SK-N-SH treated with all-trans-retinoic acid at 6 μM for 48 hours (cell line): ENCODE measurements at regions not wholly inside any gene's neighbourhood (a gene's known extent, or its start where the extent isn't known, plus 50 kb on each side); places are given as distances from the start of the nearest gene placed in this dataset.

ENCODE experiments used
- ATAC-seq: fragments of 200-7000 bp; cut with Tn5 transposase; 3 replicates; pipeline ENCODE4 v1.9.1; 2020; ENCODE audit warnings: mild to moderate bottlenecking, moderate library complexity
- ARNTL ChIP-seq: fragments of 450-650 bp; formaldehyde crosslinking; IDR thresholded peaks from 2 replicates; pipeline ENCODE4 v1.5.0; 2020; ENCODE audit warnings: low read depth, mild to moderate bottlenecking, moderate library complexity, borderline replicate concordance
- BACH2 ChIP-seq: fragments of 250-450 bp; sonication (Bioruptor Pico); IDR thresholded peaks from 2 replicates; pipeline ENCODE4 v1.9.0; 2021; ENCODE audit warnings: mild to moderate bottlenecking, borderline replicate concordance
- ESRRG ChIP-seq: fragments of 250-450 bp; sonication (Bioruptor Pico); IDR thresholded peaks from 2 replicates; pipeline ENCODE4 v1.6.1; 2021; ENCODE audit warnings: mild to moderate bottlenecking
- GLIS3 ChIP-seq: fragments of 250-450 bp; sonication (Bioruptor Pico); IDR thresholded peaks from 2 replicates; pipeline ENCODE4 v1.5.0; 2020; ENCODE audit warnings: mild to moderate bottlenecking, moderate library complexity
- ISL1 ChIP-seq: fragments of 250-450 bp; sonication (Bioruptor Pico); IDR thresholded peaks from 2 replicates; pipeline ENCODE4 v2.1.2; 2022; ENCODE audit warnings: mild to moderate bottlenecking, moderate library complexity
- OSR1 ChIP-seq: fragments of 250-450 bp; sonication (Bioruptor Pico); IDR thresholded peaks from 2 replicates; pipeline ENCODE4 v1.8.0; 2022; ENCODE audit warnings: moderate library complexity, mild to moderate bottlenecking, inconsistent platforms
- POU6F1 ChIP-seq: fragments of 250-450 bp; sonication (Bioruptor Pico); IDR thresholded peaks from 2 replicates; pipeline ENCODE4 v1.8.0; 2021; ENCODE audit warnings: low read depth, mild to moderate bottlenecking, moderate library complexity, borderline replicate concordance
- PPARA ChIP-seq: fragments of 250-450 bp; sonication (Bioruptor Pico); IDR thresholded peaks from 2 replicates; pipeline ENCODE4 v1.5.0; 2020; ENCODE audit warnings: mild to moderate bottlenecking, borderline replicate concordance
- RARB ChIP-seq: fragments of 250-450 bp; sonication (Bioruptor Pico); IDR thresholded peaks from 2 replicates; pipeline ENCODE4 v1.8.0; 2021; ENCODE audit warnings: mild to moderate bottlenecking, moderate library complexity
- SNAI2 ChIP-seq: fragments of 250-450 bp; sonication (Bioruptor Pico); IDR thresholded peaks from 2 replicates; pipeline ENCODE4 v1.5.0; 2020; ENCODE audit warnings: mild to moderate bottlenecking, moderate library complexity
- ZC3H10 ChIP-seq: fragments of 250-450 bp; sonication (Bioruptor Pico); IDR thresholded peaks from 2 replicates; pipeline ENCODE4 v1.5.1; 2021; ENCODE audit warnings: mild to moderate bottlenecking, moderate library complexity
- ZFP30 ChIP-seq: fragments of 450-650 bp; formaldehyde crosslinking; IDR thresholded peaks from 2 replicates; pipeline ENCODE4 v1.5.0; 2022; ENCODE audit warnings: mild to moderate bottlenecking, moderate library complexity
- ZNF8 ChIP-seq: fragments of 450-650 bp; formaldehyde crosslinking; IDR thresholded peaks from 2 replicates; pipeline ENCODE4 v1.5.0; 2020; ENCODE audit warnings: mild to moderate bottlenecking, moderate library complexity
- TF ChIP-seq, protein P1 (sequence below): fragments of 250-450 bp; sonication (Bioruptor Pico); IDR thresholded peaks from 2 replicates; pipeline ENCODE4 v1.5.0; 2020; ENCODE audit warnings: mild to moderate bottlenecking, moderate library complexity
- TF ChIP-seq, protein P2 (sequence below): fragments of 250-450 bp; sonication (Bioruptor Pico); IDR thresholded peaks from 2 replicates; pipeline ENCODE4 v1.5.1; 2021; ENCODE audit warnings: mild to moderate bottlenecking, moderate library complexity
- TF ChIP-seq, protein P3 (sequence below): fragments of 250-450 bp; sonication (Bioruptor Pico); IDR thresholded peaks from 2 replicates; pipeline ENCODE4 v1.5.1; 2020; ENCODE audit warnings: low read depth, mild to moderate bottlenecking, moderate library complexity
- TF ChIP-seq, protein P4 (sequence below): fragments of 250-450 bp; sonication (Bioruptor Pico); IDR thresholded peaks from 2 replicates; pipeline ENCODE4 v1.8.0; 2020; ENCODE audit warnings: mild to moderate bottlenecking, moderate library complexity, borderline replicate concordance

GRCh38 chr13:22196777-22197176, 525.9 kb downstream of the FGF9 start:
- ATAC-seq = no peak
- TF ChIP-seq OSR1 (CRISPR knock-in tag) (no peak), ISL1 (CRISPR knock-in tag) (no peak), GLIS3 (CRISPR knock-in tag) (no peak), ESRRG (CRISPR knock-in tag) (no peak), ZFP30 (CRISPR knock-in tag) (no peak), SNAI2 (CRISPR knock-in tag) (no peak), BACH2 (CRISPR knock-in tag) (no peak), ZNF8 (CRISPR knock-in tag) (no peak)
- TF ChIP-seq, protein P1, sequence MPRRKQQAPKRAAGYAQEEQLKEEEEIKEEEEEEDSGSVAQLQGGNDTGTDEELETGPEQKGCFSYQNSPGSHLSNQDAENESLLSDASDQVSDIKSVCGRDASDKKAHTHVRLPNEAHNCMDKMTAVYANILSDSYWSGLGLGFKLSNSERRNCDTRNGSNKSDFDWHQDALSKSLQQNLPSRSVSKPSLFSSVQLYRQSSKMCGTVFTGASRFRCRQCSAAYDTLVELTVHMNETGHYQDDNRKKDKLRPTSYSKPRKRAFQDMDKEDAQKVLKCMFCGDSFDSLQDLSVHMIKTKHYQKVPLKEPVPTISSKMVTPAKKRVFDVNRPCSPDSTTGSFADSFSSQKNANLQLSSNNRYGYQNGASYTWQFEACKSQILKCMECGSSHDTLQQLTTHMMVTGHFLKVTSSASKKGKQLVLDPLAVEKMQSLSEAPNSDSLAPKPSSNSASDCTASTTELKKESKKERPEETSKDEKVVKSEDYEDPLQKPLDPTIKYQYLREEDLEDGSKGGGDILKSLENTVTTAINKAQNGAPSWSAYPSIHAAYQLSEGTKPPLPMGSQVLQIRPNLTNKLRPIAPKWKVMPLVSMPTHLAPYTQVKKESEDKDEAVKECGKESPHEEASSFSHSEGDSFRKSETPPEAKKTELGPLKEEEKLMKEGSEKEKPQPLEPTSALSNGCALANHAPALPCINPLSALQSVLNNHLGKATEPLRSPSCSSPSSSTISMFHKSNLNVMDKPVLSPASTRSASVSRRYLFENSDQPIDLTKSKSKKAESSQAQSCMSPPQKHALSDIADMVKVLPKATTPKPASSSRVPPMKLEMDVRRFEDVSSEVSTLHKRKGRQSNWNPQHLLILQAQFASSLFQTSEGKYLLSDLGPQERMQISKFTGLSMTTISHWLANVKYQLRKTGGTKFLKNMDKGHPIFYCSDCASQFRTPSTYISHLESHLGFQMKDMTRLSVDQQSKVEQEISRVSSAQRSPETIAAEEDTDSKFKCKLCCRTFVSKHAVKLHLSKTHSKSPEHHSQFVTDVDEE (CRISPR knock-in tag) = no peak

DNA sequence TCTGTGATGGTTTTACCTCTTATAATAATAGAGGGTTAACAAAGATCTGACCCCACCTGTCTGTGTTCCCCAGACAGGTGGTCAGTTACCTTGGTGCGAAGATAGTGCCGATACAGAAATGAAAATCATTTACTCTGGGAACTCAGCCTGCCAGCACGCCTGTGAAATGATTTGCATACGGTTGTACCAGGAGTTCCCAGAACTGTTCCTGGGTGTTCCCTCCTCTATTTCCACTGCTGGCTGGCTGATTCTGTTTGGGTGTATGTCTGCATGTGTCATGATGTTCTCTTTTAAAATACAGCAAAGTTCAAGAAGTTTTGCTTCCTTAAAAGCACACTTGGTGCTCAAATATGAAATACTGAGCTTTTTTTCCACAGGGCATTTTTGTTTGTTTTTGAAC, 527.1 kb downstream of the FGF9 start:
- no peak for ATAC-seq
- TF ChIP-seq POU6F1 (CRISPR knock-in tag) (no peak), ESRRG (CRISPR knock-in tag) (no peak), ARNTL (CRISPR knock-in tag) (no peak)
- TF ChIP-seq, protein P2, sequence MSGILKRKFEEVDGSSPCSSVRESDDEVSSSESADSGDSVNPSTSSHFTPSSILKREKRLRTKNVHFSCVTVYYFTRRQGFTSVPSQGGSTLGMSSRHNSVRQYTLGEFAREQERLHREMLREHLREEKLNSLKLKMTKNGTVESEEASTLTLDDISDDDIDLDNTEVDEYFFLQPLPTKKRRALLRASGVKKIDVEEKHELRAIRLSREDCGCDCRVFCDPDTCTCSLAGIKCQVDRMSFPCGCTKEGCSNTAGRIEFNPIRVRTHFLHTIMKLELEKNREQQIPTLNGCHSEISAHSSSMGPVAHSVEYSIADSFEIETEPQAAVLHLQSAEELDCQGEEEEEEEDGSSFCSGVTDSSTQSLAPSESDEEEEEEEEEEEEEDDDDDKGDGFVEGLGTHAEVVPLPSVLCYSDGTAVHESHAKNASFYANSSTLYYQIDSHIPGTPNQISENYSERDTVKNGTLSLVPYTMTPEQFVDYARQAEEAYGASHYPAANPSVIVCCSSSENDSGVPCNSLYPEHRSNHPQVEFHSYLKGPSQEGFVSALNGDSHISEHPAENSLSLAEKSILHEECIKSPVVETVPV (CRISPR knock-in tag) = no peak
- TF ChIP-seq, protein P3, sequence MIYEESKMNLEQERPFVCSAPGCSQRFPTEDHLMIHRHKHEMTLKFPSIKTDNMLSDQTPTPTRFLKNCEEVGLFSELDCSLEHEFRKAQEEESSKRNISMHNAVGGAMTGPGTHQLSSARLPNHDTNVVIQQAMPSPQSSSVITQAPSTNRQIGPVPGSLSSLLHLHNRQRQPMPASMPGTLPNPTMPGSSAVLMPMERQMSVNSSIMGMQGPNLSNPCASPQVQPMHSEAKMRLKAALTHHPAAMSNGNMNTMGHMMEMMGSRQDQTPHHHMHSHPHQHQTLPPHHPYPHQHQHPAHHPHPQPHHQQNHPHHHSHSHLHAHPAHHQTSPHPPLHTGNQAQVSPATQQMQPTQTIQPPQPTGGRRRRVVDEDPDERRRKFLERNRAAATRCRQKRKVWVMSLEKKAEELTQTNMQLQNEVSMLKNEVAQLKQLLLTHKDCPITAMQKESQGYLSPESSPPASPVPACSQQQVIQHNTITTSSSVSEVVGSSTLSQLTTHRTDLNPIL = no peak
- TF ChIP-seq, protein P1 (CRISPR knock-in tag) = no peak

GRCh38 chr13:22198641-22199217, 527.9 kb downstream of the FGF9 start:
- no peak for TF ChIP-seq ZC3H10
- TF ChIP-seq, protein P4, sequence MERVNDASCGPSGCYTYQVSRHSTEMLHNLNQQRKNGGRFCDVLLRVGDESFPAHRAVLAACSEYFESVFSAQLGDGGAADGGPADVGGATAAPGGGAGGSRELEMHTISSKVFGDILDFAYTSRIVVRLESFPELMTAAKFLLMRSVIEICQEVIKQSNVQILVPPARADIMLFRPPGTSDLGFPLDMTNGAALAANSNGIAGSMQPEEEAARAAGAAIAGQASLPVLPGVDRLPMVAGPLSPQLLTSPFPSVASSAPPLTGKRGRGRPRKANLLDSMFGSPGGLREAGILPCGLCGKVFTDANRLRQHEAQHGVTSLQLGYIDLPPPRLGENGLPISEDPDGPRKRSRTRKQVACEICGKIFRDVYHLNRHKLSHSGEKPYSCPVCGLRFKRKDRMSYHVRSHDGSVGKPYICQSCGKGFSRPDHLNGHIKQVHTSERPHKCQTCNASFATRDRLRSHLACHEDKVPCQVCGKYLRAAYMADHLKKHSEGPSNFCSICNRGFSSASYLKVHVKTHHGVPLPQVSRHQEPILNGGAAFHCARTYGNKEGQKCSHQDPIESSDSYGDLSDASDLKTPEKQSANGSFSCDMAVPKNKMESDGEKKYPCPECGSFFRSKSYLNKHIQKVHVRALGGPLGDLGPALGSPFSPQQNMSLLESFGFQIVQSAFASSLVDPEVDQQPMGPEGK (CRISPR knock-in tag) = no peak
- no peak for TF ChIP-seq ZNF8 (CRISPR knock-in tag)
- no peak for TF ChIP-seq PPARA (CRISPR knock-in tag)
- TF ChIP-seq RARB = no peak
- TF ChIP-seq ARNTL (CRISPR knock-in tag) = no peak
- no peak for ATAC-seq
